H9 (cell line): ENCODE measurements at regions not wholly inside any gene's neighbourhood (a gene's known extent, or its start where the extent isn't known, plus 50 kb on each side); places are given as distances from the start of the nearest gene placed in this dataset.

Source experiments
- DNase-seq: peaks from one replicate; pipeline ENCODE4 v3.0.0-alpha.2; 2017
- H2AFZ ChIP-seq: one replicate; pipeline ENCODE4 v1.6.1; 2013; ENCODE audit warnings: mild to moderate bottlenecking, low read length, control low read depth, moderate library complexity
- H2AK5ac ChIP-seq: 2 replicates; pipeline ENCODE4 v1.6.1; 2013; ENCODE audit warnings: low read length, control low read depth, mixed read lengths; ENCODE audit not compliant: insufficient read length
- H2BK120ac ChIP-seq: one replicate; pipeline ENCODE4 v1.6.1; 2013; ENCODE audit warnings: low read depth, mild to moderate bottlenecking, low read length, control low read depth, inconsistent platforms; ENCODE audit not compliant: poor library complexity, severe bottlenecking
- H2BK12ac ChIP-seq: 2 replicates; pipeline ENCODE4 v1.6.1; 2013; ENCODE audit warnings: low read length, control low read depth, mixed read lengths, low read depth; ENCODE audit not compliant: insufficient read length
- H2BK15ac ChIP-seq: 2 replicates; pipeline ENCODE4 v1.6.1; 2013; ENCODE audit warnings: low read depth, low read length, control low read depth
- H2BK20ac ChIP-seq: one replicate; pipeline ENCODE4 v1.6.1; 2013; ENCODE audit warnings: low read depth, mild to moderate bottlenecking, low read length, control low read depth, inconsistent platforms; ENCODE audit not compliant: poor library complexity, severe bottlenecking
- H2BK5ac ChIP-seq: 2 replicates; pipeline ENCODE4 v1.6.1; 2013; ENCODE audit warnings: low read length, control low read depth, mixed read lengths; ENCODE audit not compliant: insufficient read length
- H3K14ac ChIP-seq: 2 replicates; pipeline ENCODE4 v1.6.1; 2013; ENCODE audit warnings: low read length, control low read depth; ENCODE audit not compliant: insufficient read depth
- H3K18ac ChIP-seq: 2 replicates; pipeline ENCODE4 v1.6.1; 2013; ENCODE audit warnings: low read depth, mild to moderate bottlenecking, mixed read lengths, low read length, control low read depth; ENCODE audit not compliant: insufficient read length
- H3K23ac ChIP-seq: 2 replicates; pipeline ENCODE4 v1.6.1; 2013; ENCODE audit warnings: low read length, control low read depth, mixed read lengths, low read depth; ENCODE audit not compliant: insufficient read length
- H3K23me2 ChIP-seq: 2 replicates; pipeline ENCODE4 v1.6.1; 2013; ENCODE audit warnings: low read depth, mild to moderate bottlenecking, mixed read lengths, low read length, control low read depth; ENCODE audit not compliant: insufficient read length, poor library complexity, severe bottlenecking
- H3K27ac ChIP-seq: 2 replicates; pipeline ENCODE4 v1.5.1; 2013; ENCODE audit warnings: low read length, control low read depth, mixed read lengths, low read depth; ENCODE audit not compliant: insufficient read length
- H3K27me3 ChIP-seq: 2 replicates; pipeline ENCODE4 v1.6.1; 2013; ENCODE audit warnings: low read length, control low read depth, inconsistent platforms; ENCODE audit not compliant: insufficient read depth
- H3K4ac ChIP-seq: 2 replicates; pipeline ENCODE4 v1.6.1; 2013; ENCODE audit warnings: low read depth, mild to moderate bottlenecking, control low read depth, inconsistent platforms, low read length, moderate library complexity
- H3K4me1 ChIP-seq: 2 replicates; pipeline ENCODE4 v1.6.1; 2013; ENCODE audit warnings: low read length, control low read depth, inconsistent platforms; ENCODE audit not compliant: insufficient read depth
- H3K4me2 ChIP-seq: 2 replicates; pipeline ENCODE4 v1.6.1; 2013; ENCODE audit warnings: low read length, control low read depth, mixed read lengths; ENCODE audit not compliant: insufficient read length, insufficient read depth
- H3K56ac ChIP-seq: 2 replicates; pipeline ENCODE4 v1.6.1; 2013; ENCODE audit warnings: low read depth, mild to moderate bottlenecking, mixed read lengths, low read length, control low read depth; ENCODE audit not compliant: insufficient read length
- H3K79me1 ChIP-seq: 2 replicates; pipeline ENCODE4 v1.6.1; 2013; ENCODE audit warnings: low read depth, mild to moderate bottlenecking, moderate library complexity, low read length, control low read depth, inconsistent platforms; ENCODE audit not compliant: insufficient read depth, poor library complexity, severe bottlenecking
- H3K79me2 ChIP-seq: 2 replicates; pipeline ENCODE4 v1.6.1; 2013; ENCODE audit warnings: low read length, control low read depth, inconsistent platforms; ENCODE audit not compliant: insufficient read depth
- H3K9ac ChIP-seq: 2 replicates; pipeline ENCODE4 v1.6.1; 2013; ENCODE audit warnings: low read length, control low read depth, mixed read lengths; ENCODE audit not compliant: insufficient read length; ENCODE audit errors: extremely low read depth
- H3K9me3 ChIP-seq: one replicate; pipeline ENCODE4 v1.6.1; 2013; ENCODE audit warnings: low read depth, low read length, inconsistent platforms; ENCODE audit not compliant: control insufficient read depth
- H3T11ph ChIP-seq: one replicate; pipeline ENCODE4 v1.6.1; 2013; ENCODE audit warnings: mild to moderate bottlenecking, low read length, control low read depth, inconsistent platforms
- H4K20me1 ChIP-seq: one replicate; pipeline ENCODE4 v1.6.1; 2013; ENCODE audit not compliant: control insufficient read depth, insufficient read length, insufficient read depth
- H4K5ac ChIP-seq: 2 replicates; pipeline ENCODE4 v1.6.1; 2013; ENCODE audit warnings: low read depth, mild to moderate bottlenecking, mixed read lengths, low read length, control low read depth; ENCODE audit not compliant: insufficient read length
- H4K8ac ChIP-seq: replicated peaks from 2 replicates; pipeline ENCODE4 v1.6.1; 2013; ENCODE audit warnings: low read length, control low read depth, mixed read lengths, low read depth; ENCODE audit not compliant: insufficient read length
- H4K91ac ChIP-seq: 2 replicates; pipeline ENCODE4 v1.6.1; 2013; ENCODE audit warnings: low read depth, mild to moderate bottlenecking, moderate library complexity, mixed read lengths, low read length, control low read depth; ENCODE audit not compliant: insufficient read length
- H3K27ac Mint-ChIP-seq, 3 experiments: 2 replicates in 2 of 3; 3 replicates in 1 of 3; pipeline ENCODE4 v1.8.0; 2020 to 2021; ENCODE audit warnings: mixed read lengths in 3 of 3, mild to moderate bottlenecking in 1 of 3, moderate library complexity in 1 of 3
- H3K27me3 Mint-ChIP-seq: 2 replicates; pipeline ENCODE4 v1.8.0; 2021; ENCODE audit warnings: low read depth, mild to moderate bottlenecking, moderate library complexity, mixed read lengths
- H3K36me3 Mint-ChIP-seq, 3 experiments: 2 replicates in 2 of 3; 3 replicates in 1 of 3; pipeline ENCODE4 v1.8.0; 2020 to 2021; ENCODE audit warnings: low read depth in 3 of 3, mixed read lengths in 3 of 3; ENCODE audit not compliant: insufficient read depth in 1 of 3
- H3K4me1 Mint-ChIP-seq, 2 experiments: 2 replicates each; pipeline ENCODE4 v1.8.0; 2020; ENCODE audit warnings: mixed read lengths in 2 of 2
- H3K4me3 Mint-ChIP-seq, 2 experiments: 2 replicates in 1 of 2; 3 replicates in 1 of 2; pipeline ENCODE4 v1.8.0; 2020 to 2021; ENCODE audit warnings: mild to moderate bottlenecking in 2 of 2, mixed read lengths in 2 of 2, moderate library complexity in 1 of 2
- H3K9me3 Mint-ChIP-seq, 2 experiments: 2 replicates in 1 of 2; 3 replicates in 1 of 2; pipeline ENCODE4 v1.8.0; 2020; ENCODE audit warnings: mild to moderate bottlenecking in 2 of 2, mixed read lengths in 2 of 2, moderate library complexity in 1 of 2
- WGBS: extraction: QIAGEN DNeasy Blood & Tissue Kit; methylation state at CpG from one replicate; pipeline ENCODE4 v1.1.7; 2013; ENCODE audit warnings: missing lambda C conversion rate, low lambda C conversion rate, mixed read lengths; ENCODE audit not compliant: insufficient read length; ENCODE audit errors: extremely low coverage; 5-methylcytosine and 5-hydroxymethylcytosine counted together
- TF ChIP-seq, protein P1 (sequence below): fragments of 200-600 bp; sonication (generic); conservative IDR thresholded peaks from 3 replicates; pipeline ENCODE4 v1.8.0; 2021; ENCODE audit warnings: antibody characterized with exemption, mild to moderate bottlenecking

DNA sequence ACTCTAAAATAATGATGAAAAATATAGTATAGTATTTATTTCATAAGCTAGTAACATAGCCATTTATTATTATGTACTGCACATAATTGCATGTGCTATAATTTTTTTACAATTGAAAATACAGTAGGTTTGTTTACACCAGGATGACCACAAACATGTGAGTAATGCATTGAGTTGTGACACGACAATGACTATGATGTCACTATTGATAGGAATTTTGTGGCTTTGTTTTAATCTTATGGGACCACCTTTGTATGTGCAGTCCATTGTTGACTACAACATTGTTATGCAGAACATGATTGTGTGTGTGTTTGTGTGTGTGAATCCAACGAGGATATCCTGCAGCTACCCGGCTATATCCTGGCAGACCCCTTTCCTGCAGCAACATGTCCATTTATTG is 372.2 kb upstream of the MCTP2 start:
- no peaks in the 10 kb centered on the region for H3K4me1 ChIP-seq
- H2BK120ac ChIP-seq, result no peak overlapping the region
- no peak overlapping the region for H2BK12ac ChIP-seq
- H2BK5ac ChIP-seq, result no peak overlapping the region
- H3K4ac ChIP-seq, result no peak overlapping the region
- no peak overlapping the region for H3K4me2 ChIP-seq
- no peak overlapping the region for H3K9ac ChIP-seq
- no peak overlapping the region for H2BK15ac ChIP-seq
- no peak for DNase-seq
- no peak overlapping the region for H3T11ph ChIP-seq
- WGBS, result no CpG with 5 or more reads among the region's 3 CpGs
- no peak overlapping the region for H4K91ac ChIP-seq
- no peak overlapping the region for H2AK5ac ChIP-seq
- Mint-ChIP-seq H3K27ac (no peak overlapping the region), H3K9me3 (no peaks in the 10 kb centered on the region), H3K4me1 (0 out of 4 replicates have a peak, but pooled peaks cover 0 to 2% of the 10 kb centered on the region in 2 experiments), H3K27me3 (peaks cover 2% of the 10 kb centered on the region; the same call in 1 of the 2 replicates), H3K36me3 (no peaks in the 10 kb centered on the region), H3K4me3 (no peak overlapping the region)
- no peak overlapping the region for H3K27ac ChIP-seq
- H4K20me1 ChIP-seq, result no peaks in the 10 kb centered on the region
- H3K56ac ChIP-seq, result no peak overlapping the region
- no peak overlapping the region for H4K5ac ChIP-seq
- H3K79me2 ChIP-seq, result no peaks in the 10 kb centered on the region
- H3K23ac ChIP-seq, result no peak overlapping the region
- TF ChIP-seq, protein P1, sequence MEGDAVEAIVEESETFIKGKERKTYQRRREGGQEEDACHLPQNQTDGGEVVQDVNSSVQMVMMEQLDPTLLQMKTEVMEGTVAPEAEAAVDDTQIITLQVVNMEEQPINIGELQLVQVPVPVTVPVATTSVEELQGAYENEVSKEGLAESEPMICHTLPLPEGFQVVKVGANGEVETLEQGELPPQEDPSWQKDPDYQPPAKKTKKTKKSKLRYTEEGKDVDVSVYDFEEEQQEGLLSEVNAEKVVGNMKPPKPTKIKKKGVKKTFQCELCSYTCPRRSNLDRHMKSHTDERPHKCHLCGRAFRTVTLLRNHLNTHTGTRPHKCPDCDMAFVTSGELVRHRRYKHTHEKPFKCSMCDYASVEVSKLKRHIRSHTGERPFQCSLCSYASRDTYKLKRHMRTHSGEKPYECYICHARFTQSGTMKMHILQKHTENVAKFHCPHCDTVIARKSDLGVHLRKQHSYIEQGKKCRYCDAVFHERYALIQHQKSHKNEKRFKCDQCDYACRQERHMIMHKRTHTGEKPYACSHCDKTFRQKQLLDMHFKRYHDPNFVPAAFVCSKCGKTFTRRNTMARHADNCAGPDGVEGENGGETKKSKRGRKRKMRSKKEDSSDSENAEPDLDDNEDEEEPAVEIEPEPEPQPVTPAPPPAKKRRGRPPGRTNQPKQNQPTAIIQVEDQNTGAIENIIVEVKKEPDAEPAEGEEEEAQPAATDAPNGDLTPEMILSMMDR, result no peak
- H3K9me3 ChIP-seq, result no peaks in the 10 kb centered on the region
- no peak overlapping the region for H2AFZ ChIP-seq
- no peak overlapping the region for H3K14ac ChIP-seq
- H3K18ac ChIP-seq, result no peak overlapping the region
- H2BK20ac ChIP-seq, result no peak overlapping the region
- H4K8ac ChIP-seq, result no peak overlapping the region
- H3K79me1 ChIP-seq, result no peaks in the 10 kb centered on the region
- no peaks in the 10 kb centered on the region for H3K27me3 ChIP-seq
- no peaks in the 10 kb centered on the region for H3K23me2 ChIP-seq
